ENCODE measurements at regions not wholly inside any gene's neighbourhood (a gene's known extent, or its start where the extent isn't known, plus 50 kb on each side); places are given as distances from the start of the nearest gene placed in this dataset.

DNA sequence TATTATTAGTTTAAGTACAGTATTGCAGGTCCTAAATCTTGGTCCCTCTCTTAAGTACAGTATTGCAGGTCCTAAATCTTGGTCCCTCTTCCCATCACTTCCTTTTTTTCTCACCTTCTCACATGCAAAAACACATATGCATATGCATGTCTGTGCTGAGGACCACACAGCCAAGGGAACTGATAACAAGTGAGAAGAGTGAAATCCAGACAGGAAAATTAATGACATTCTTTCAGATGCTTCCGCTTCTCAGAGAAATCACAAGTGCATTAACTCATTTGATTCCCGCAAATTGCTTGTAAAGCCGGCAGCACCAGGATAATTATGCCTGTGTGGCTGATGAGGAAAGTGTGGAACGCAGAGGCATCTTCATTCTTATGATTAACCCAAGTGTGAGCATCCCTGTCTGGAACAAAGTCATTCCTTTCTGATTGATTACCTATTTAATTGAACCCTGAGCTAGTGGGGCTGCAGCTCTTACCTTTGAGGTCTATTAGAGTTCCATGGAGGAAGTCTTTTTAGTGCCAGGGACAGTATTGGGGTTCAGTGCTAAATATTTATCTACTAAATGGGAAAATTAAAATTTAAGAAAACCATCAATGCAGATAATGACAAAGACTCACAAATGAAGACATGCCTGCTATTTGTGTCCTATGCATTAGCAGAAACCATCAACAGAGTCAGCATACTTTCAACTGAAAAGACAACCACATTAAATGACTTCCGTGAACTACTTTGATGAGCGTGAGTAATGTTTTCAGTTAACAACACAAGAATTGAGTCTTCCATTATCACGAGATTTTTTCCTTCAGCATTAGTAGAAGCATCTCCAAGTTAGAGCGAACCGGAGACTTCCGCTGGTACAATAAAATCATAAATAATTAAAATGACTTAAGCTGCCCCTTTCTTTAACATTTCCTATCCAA lies 220.4 kb upstream of the SLC35G4 start (continued):
- no peak for TF ChIP-seq ATF3 (IDR thresholded peaks at IDR 0.05)
- no peak for TF ChIP-seq FOXA1 (IDR thresholded peaks at IDR 0.05)
- TF ChIP-seq EGR1 (IDR thresholded peaks at IDR 0.05; ENCODE audit: low read depth in 2 of 2): no peak
- no peak for TF ChIP-seq RXRA (IDR thresholded peaks at IDR 0.05)
- TF ChIP-seq RAD21 (IDR thresholded peaks at IDR 0.05): no peak
- TF ChIP-seq FOXA2 (IDR thresholded peaks at IDR 0.05): no peak

DNA sequence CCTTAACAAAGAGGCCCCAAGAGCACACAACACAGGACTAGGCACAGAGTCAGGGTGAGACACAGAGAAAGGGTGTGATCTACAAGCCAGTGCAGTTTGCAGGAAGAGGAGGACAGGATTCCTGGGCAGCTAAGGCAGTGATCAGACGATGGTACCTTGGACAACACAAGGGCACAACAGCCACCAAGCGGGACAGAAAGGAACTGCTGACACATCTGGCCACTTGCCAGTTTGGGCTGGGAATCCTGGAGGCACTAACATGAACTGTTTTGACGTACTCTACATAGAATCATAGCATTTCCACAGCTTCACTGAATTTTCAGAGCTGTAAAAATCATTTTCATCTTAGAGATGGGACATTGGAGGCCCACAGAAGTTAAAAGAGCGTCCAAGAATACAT lies 221.5 kb upstream of the SLC35G4 start:
- DNase-seq (ENCODE audit: low spot score): no peak
- Histone ChIP-seq H3K27ac (ENCODE audit: low read depth in 1 of 2, low read length in 2 of 2) (no peak overlapping the region), H3K9me3 (ENCODE audit: control insufficient read depth in 4 of 4, low read length in 3 of 4) (no peaks in the 10 kb centered on the region), H3K36me3 (ENCODE audit: control insufficient read depth in 4 of 4, insufficient read depth in 3 of 4, low read depth in 1 of 4, low read length in 3 of 4) (no peaks in the 10 kb centered on the region), H3K4me1 (ENCODE audit: control insufficient read depth in 4 of 4, insufficient read depth in 4 of 4, low read length in 3 of 4) (no peaks in the 10 kb centered on the region), H3K9ac (ENCODE audit: low read depth in 1 of 2, low read length in 2 of 2) (no peak overlapping the region), H3K27me3 (ENCODE audit: control insufficient read depth in 4 of 4, insufficient read depth in 4 of 4, low read length in 3 of 4) (peaks cover 0 to 5% (median 1%) of the 10 kb centered on the region in 4 donors), H3K4me3 (ENCODE audit: low read depth in 1 of 3, low read length in 3 of 3) (no peak overlapping the region)
- WGBS: 37% methylated on average over 4 of the region's 4 CpGs
- TF ChIP-seq TAF1 (conservative IDR thresholded peaks at IDR 0.05): no peak
- TF ChIP-seq CTCF (IDR thresholded peaks at IDR 0.05; ENCODE audit: low read depth, low read length, missing input control): peak; percentile 55
- TF ChIP-seq GABPA (IDR thresholded peaks at IDR 0.05 in 1 of 2, conservative IDR thresholded peaks at IDR 0.05 in 1 of 2): no peak
- TF ChIP-seq FOXA1 (IDR thresholded peaks at IDR 0.05): no peak
- TF ChIP-seq RAD21 (IDR thresholded peaks at IDR 0.05): peak; percentile 54 to 55

GRCh38 chr18:11383381-11383780 lies 226.0 kb upstream of the SLC35G4 start:
- Histone ChIP-seq H3K36me3 (ENCODE audit: control insufficient read depth in 4 of 4, insufficient read depth in 3 of 4, low read depth in 1 of 4, low read length in 3 of 4) (no peaks in the 10 kb centered on the region), H3K4me1 (ENCODE audit: control insufficient read depth in 4 of 4, insufficient read depth in 4 of 4, low read length in 3 of 4) (no peaks in the 10 kb centered on the region), H3K4me3 (ENCODE audit: low read depth in 1 of 3, low read length in 3 of 3) (no peak overlapping the region), H3K9me3 (ENCODE audit: control insufficient read depth in 4 of 4, low read length in 3 of 4) (no peaks in the 10 kb centered on the region), H3K27ac (ENCODE audit: low read depth in 1 of 2, low read length in 2 of 2) (no peak overlapping the region), H3K27me3 (ENCODE audit: control insufficient read depth in 4 of 4, insufficient read depth in 4 of 4, low read length in 3 of 4) (no peaks in the 10 kb centered on the region), H3K9ac (ENCODE audit: low read depth in 1 of 2, low read length in 2 of 2) (no peak overlapping the region)
- TF ChIP-seq, protein P1, sequence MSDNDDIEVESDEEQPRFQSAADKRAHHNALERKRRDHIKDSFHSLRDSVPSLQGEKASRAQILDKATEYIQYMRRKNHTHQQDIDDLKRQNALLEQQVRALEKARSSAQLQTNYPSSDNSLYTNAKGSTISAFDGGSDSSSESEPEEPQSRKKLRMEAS (IDR thresholded peaks at IDR 0.05): no peak
- TF ChIP-seq TAF1 (conservative IDR thresholded peaks at IDR 0.05) (no peak), RAD21 (IDR thresholded peaks at IDR 0.05) (no peak), YY1 (IDR thresholded peaks at IDR 0.05) (no peak), CTCF (IDR thresholded peaks at IDR 0.05; ENCODE audit: low read depth, low read length, missing input control) (no peak), FOXA1 (IDR thresholded peaks at IDR 0.05) (no peak), ZBTB33 (IDR thresholded peaks at IDR 0.05) (no peak), SP1 (IDR thresholded peaks at IDR 0.05) (no peak), HNF4G (IDR thresholded peaks at IDR 0.05) (no peak), NR2F2 (IDR thresholded peaks at IDR 0.05) (no peak), ATF3 (IDR thresholded peaks at IDR 0.05) (no peak), FOXA2 (IDR thresholded peaks at IDR 0.05) (no peak), REST (IDR thresholded peaks at IDR 0.05) (no peak), JUND (IDR thresholded peaks at IDR 0.05) (no peak), HNF4A (conservative IDR thresholded peaks at IDR 0.05) (no peak)
- WGBS: 0% methylated on average over 1 of the region's 1 CpG
- no peak for DNase-seq (ENCODE audit: low spot score)

Measured in liver (tissue), 8 donors.